Esophagus muscularis mucosa (tissue), 4 donors: ENCODE measurements at regions not wholly inside any gene's neighbourhood (a gene's known extent, or its start where the extent isn't known, plus 50 kb on each side); places are given as distances from the start of the nearest gene placed in this dataset.

ENCODE experiments used
- EP300 ChIP-seq: sonication (generic); formaldehyde crosslinking; IDR thresholded peaks from one replicate; pipeline ENCODE4 v1.6.1; 2017; ENCODE audit warnings: antibody characterized with exemption
- POLR2A ChIP-seq: fragments of 450-650 bp; IDR thresholded peaks from one replicate; pipeline ENCODE4 v1.6.1; 2017; ENCODE audit warnings: antibody characterized with exemption, moderate library complexity, mild to moderate bottlenecking, low read depth
- POLR2AphosphoS5 ChIP-seq, 2 donors: sonication (generic); formaldehyde crosslinking; IDR thresholded peaks; one replicate each; pipeline ENCODE4 v1.6.1; 2017; ENCODE audit warnings: antibody characterized with exemption in 2 of 2
- TF ChIP-seq, protein P1 (sequence below), 3 experiments: fragments of 200-600 bp in 2 of 3; fragments of 450-650 bp in 1 of 3; sonication (generic) in 2 of 3; IDR thresholded peaks; one replicate each; pipeline ENCODE4 v1.5.1; 2017 to 2019; ENCODE audit warnings: antibody characterized with exemption in 3 of 3, mild to moderate bottlenecking in 2 of 3, moderate library complexity in 1 of 3

DNA sequence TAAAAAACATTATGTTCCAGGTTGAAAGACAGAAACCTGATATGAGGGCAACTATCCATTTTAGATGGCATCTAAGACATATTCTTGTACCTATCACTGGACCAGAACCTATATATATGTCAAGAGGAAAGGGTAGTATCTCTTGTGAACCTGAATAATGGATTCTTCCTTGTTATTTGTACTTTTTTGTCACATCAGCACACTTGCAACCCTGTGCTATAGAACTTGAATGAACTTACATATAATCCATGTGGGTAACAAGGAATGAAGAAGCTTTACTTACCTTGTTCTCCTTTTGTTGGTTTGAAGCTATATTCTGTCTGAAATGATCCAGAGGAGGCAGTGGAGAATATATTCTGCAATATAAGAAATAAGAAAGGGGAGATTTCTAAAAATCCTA lies 483.7 kb upstream of the ATXN8OS start:
- TF ChIP-seq, protein P1, sequence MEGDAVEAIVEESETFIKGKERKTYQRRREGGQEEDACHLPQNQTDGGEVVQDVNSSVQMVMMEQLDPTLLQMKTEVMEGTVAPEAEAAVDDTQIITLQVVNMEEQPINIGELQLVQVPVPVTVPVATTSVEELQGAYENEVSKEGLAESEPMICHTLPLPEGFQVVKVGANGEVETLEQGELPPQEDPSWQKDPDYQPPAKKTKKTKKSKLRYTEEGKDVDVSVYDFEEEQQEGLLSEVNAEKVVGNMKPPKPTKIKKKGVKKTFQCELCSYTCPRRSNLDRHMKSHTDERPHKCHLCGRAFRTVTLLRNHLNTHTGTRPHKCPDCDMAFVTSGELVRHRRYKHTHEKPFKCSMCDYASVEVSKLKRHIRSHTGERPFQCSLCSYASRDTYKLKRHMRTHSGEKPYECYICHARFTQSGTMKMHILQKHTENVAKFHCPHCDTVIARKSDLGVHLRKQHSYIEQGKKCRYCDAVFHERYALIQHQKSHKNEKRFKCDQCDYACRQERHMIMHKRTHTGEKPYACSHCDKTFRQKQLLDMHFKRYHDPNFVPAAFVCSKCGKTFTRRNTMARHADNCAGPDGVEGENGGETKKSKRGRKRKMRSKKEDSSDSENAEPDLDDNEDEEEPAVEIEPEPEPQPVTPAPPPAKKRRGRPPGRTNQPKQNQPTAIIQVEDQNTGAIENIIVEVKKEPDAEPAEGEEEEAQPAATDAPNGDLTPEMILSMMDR (IDR thresholded peaks at IDR 0.05): no peak
- TF ChIP-seq POLR2A (no peak), EP300 (no peak), POLR2AphosphoS5 (IDR thresholded peaks at IDR 0.05) (no peak)
